RWPE1 (cell line): ENCODE measurements at regions not wholly inside any gene's neighbourhood (a gene's known extent, or its start where the extent isn't known, plus 50 kb on each side); places are given as distances from the start of the nearest gene placed in this dataset.

Source experiments
- CTCF ChIA-PET: fragments of 350-600 bp; sonication (Branson Sonifier 250); formaldehyde crosslinking; extraction: SDS; loops from one replicate; lab custom pipeline; 2021; lab: Yijun Ruan, JAX
- POLR2A ChIA-PET: fragments of 400-600 bp; formaldehyde crosslinking; extraction: SDS; loops from one replicate; lab custom pipeline; 2020; ENCODE audit warnings: antibody characterized with exemption; ENCODE audit not compliant: low non-redundant PET; lab: Yijun Ruan, JAX
- DNase-seq: peaks from one replicate; pipeline ENCODE4 v3.0.0; 2012; ENCODE audit warnings: low spot score
- H3K27ac ChIP-seq: fragments of 450-650 bp; 2 replicates; pipeline ENCODE4 v1.5.1; 2017
- CTCF ChIP-seq: fragments of 450-650 bp; conservative IDR thresholded peaks from 2 replicates; pipeline ENCODE4 v1.5.1; 2017; ENCODE audit warnings: low read depth, mild to moderate bottlenecking

GRCh38 chrX:40177942-40178715, 80.4 kb upstream of the BCOR start:
- no peak overlapping the region for H3K27ac ChIP-seq
- POLR2A ChIA-PET, result no interaction called here
- no peak for DNase-seq
- no peak for TF ChIP-seq CTCF
- CTCF ChIA-PET, result interaction anchor here (0.7 kb wide), 1 partner anchor 19 kb away, joined by 3 read pairs; no protein-coding TSS in a partner anchor

- CTCF ChIA-PET, result interaction anchor here (0.7 kb wide), 2 partner anchors 20 to 291 kb away, joined by 3 to 4 read pairs; no protein-coding TSS in a partner anchor
- POLR2A ChIA-PET, result no interaction called here
- H3K27ac ChIP-seq, result peak overlapping the region; percentile 88; the same call in 1 of the 2 replicates
These were observed 79.7 kb upstream of the BCOR start for GRCh38 chrX:40177489-40177888.

GRCh38 chrX:40177117-40177430, 79.3 kb upstream of the BCOR start:
- no peak for TF ChIP-seq CTCF
- H3K27ac ChIP-seq, result peak overlapping the region; percentile 88
- no peak for DNase-seq
- ChIA-PET POLR2A (interaction anchor here (0.6 to 0.7 kb wide), 3 partner anchors 217 to 472 kb away, joined by 3 to 6 read pairs (median 4); no protein-coding TSS in a partner anchor), CTCF (interaction anchor here (0.7 kb wide), 1 partner anchor 291 kb away, joined by 4 read pairs; no protein-coding TSS in a partner anchor)

More at GRCh38 chrX:40177489-40177888, 79.7 kb upstream of the BCOR start:
- DNase-seq, result no peak
- TF ChIP-seq CTCF, result no peak

- H3K27ac ChIP-seq, result peak overlapping the region; percentile 88
- no peak for TF ChIP-seq CTCF
- ChIA-PET CTCF (no interaction called here), POLR2A (interaction anchor here (0.6 to 0.7 kb wide), 3 partner anchors 216 to 472 kb away, joined by 3 to 6 read pairs (median 4); no protein-coding TSS in a partner anchor)
- DNase-seq, result no peak
These were observed 78.8 kb upstream of the BCOR start for GRCh38 chrX:40176351-40177116.

- TF ChIP-seq CTCF, result no peak
- POLR2A ChIA-PET, result no interaction called here
- no peak for DNase-seq
- H3K27ac ChIP-seq, result peak overlapping the region; percentile 88
- CTCF ChIA-PET, result no interaction called here
These were observed 78.0 kb upstream of the BCOR start for GRCh38 chrX:40175511-40176350.
